ENCODE measurements at regions not wholly inside any gene's neighbourhood (a gene's known extent, or its start where the extent isn't known, plus 50 kb on each side); places are given as distances from the start of the nearest gene placed in this dataset.
A peak's percentile ranks its signal among the peaks of the same experiment; 100 is the strongest.

- no peaks in the 10 kb centered on the region for H3K36me3 ChIP-seq
- WGBS, 2 donors = 74 to 78% methylated on average over 8 of the region's 8 CpGs
- TF ChIP-seq, protein P1, sequence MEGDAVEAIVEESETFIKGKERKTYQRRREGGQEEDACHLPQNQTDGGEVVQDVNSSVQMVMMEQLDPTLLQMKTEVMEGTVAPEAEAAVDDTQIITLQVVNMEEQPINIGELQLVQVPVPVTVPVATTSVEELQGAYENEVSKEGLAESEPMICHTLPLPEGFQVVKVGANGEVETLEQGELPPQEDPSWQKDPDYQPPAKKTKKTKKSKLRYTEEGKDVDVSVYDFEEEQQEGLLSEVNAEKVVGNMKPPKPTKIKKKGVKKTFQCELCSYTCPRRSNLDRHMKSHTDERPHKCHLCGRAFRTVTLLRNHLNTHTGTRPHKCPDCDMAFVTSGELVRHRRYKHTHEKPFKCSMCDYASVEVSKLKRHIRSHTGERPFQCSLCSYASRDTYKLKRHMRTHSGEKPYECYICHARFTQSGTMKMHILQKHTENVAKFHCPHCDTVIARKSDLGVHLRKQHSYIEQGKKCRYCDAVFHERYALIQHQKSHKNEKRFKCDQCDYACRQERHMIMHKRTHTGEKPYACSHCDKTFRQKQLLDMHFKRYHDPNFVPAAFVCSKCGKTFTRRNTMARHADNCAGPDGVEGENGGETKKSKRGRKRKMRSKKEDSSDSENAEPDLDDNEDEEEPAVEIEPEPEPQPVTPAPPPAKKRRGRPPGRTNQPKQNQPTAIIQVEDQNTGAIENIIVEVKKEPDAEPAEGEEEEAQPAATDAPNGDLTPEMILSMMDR (IDR thresholded peaks at IDR 0.05) = no peak
- H3K9me3 ChIP-seq = no peaks in the 10 kb centered on the region
- H3K27ac ChIP-seq = peak overlapping the region in 2 of 4 donors; percentile 46 to 51
- peak in 1 of 4 donors; percentile 22 for ATAC-seq
- DNase-seq = no peak
- peaks cover 0 to under 1% (median 0%) of the 10 kb centered on the region in 4 donors for H3K27me3 ChIP-seq
- H3K4me1 ChIP-seq = peaks cover 10 to 34% (median 23%) of the 10 kb centered on the region in 3 donors
- no peak for FAIRE-seq
- H3K4me3 ChIP-seq = no peak overlapping the region
- intact Hi-C loops (cut with DNase I) = no loop called here
These were observed 50.2 kb upstream of the CTAGE1 start for GRCh38 chr18:22467760-22468553.

GRCh38 chr18:22468554-22468891, 50.8 kb upstream of the CTAGE1 start:
- no peak overlapping the region for H3K4me3 ChIP-seq
- ATAC-seq = no peak
- peaks cover 0 to 3% (median 0%) of the 10 kb centered on the region in 4 donors for H3K27me3 ChIP-seq
- TF ChIP-seq, protein P1 (IDR thresholded peaks at IDR 0.05) = no peak
- H3K9me3 ChIP-seq = no peaks in the 10 kb centered on the region
- intact Hi-C loops (cut with DNase I) = no loop called here
- no peaks in the 10 kb centered on the region for H3K36me3 ChIP-seq
- H3K4me1 ChIP-seq = peaks cover 10 to 34% (median 23%) of the 10 kb centered on the region in 3 donors
- FAIRE-seq = no peak
- no peak for DNase-seq
- H3K27ac ChIP-seq = no peak overlapping the region
- WGBS, 2 donors = 95 to 96% methylated on average over 6 of the region's 6 CpGs

DNA sequence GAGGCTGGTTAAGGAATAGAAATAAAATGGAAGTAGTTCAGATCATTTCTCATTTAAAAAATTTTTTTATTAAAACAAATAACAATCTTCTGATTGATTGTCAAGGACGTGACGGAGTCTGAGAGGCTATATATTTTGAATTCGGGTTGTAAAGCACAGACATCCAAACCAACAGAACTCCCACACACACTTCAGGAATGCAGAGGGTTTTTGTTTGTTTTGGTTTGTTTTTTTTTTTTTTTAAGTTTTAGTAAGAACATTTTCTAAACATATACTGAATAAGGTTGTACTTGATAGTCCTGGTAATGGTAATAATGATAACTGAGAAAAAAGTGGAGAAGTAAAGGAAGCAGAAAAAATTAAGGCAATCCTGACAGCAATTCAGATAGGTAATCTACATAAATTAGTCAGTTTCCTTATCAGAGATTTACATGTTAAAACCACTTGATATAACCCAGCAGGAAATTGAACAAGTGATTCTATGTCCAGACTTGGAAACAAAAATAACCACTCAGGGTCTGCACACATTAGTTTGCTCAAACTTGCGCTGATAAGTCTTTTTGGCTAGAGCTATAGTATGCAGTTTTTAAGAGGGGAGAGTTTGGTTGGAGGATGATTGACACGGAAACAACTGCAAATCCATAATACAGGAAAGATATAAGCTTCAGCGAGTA, 51.5 kb upstream of the CTAGE1 start:
- Histone ChIP-seq H3K36me3 (no peaks in the 10 kb centered on the region), H3K27ac (no peak overlapping the region), H3K4me1 (peaks cover 10 to 34% (median 23%) of the 10 kb centered on the region in 3 donors), H3K9me3 (no peaks in the 10 kb centered on the region), H3K27me3 (peaks cover 0 to 3% (median 0%) of the 10 kb centered on the region in 4 donors), H3K4me3 (no peak overlapping the region)
- intact Hi-C loops (cut with DNase I) = no loop called here
- FAIRE-seq = no peak
- ATAC-seq = no peak
- 47 to 59% methylated on average over 6 of the region's 6 CpGs for WGBS, 2 donors
- DNase-seq = no peak
- TF ChIP-seq, protein P1 (IDR thresholded peaks at IDR 0.05) = no peak

DNA sequence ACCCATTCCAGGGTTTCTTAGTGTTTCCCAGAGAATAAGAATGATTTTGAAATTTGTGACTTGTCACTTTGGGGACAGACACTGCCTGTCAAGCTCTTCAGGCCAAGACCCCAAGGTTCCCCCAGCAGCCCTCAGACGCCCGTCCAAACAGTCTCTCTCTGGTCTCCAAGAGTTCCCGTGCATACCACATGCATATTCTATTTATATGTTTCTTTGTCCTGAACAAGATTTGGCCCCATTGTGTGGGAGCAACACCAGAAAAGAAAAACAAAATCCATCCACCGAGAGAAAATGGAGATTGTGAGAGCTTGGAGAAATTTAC, 52.2 kb upstream of the CTAGE1 start:
- ATAC-seq (no peak), FAIRE-seq (no peak), DNase-seq (no peak)
- peaks cover 0 to 3% (median 0%) of the 10 kb centered on the region in 4 donors for H3K27me3 ChIP-seq
- H3K27ac ChIP-seq = peak overlapping the region in 1 of 4 donors; percentile 26
- WGBS, 2 donors = 31 to 45% methylated on average over 4 of the region's 4 CpGs
- TF ChIP-seq, protein P1 (IDR thresholded peaks at IDR 0.05) = no peak
- H3K36me3 ChIP-seq = no peaks in the 10 kb centered on the region
- H3K4me1 ChIP-seq = peaks cover 10 to 34% (median 23%) of the 10 kb centered on the region in 3 donors
- no peaks in the 10 kb centered on the region for H3K9me3 ChIP-seq
- intact Hi-C loops (cut with DNase I) = no loop called here
- no peak overlapping the region for H3K4me3 ChIP-seq
